ENCODE measurements at regions not wholly inside any gene's neighbourhood (a gene's known extent, or its start where the extent isn't known, plus 50 kb on each side); places are given as distances from the start of the nearest gene placed in this dataset.

GRCh38 chr16:63744077-63744874 lies 1377.6 kb downstream of the CDH11 start:
- no peak for DNase-seq

- no peak for DNase-seq
These were observed 1379.7 kb downstream of the CDH11 start for GRCh38 chr16:63742150-63742549.

GRCh38 chr16:63737633-63738032 lies 1384.2 kb downstream of the CDH11 start:
- no peak for DNase-seq

DNA sequence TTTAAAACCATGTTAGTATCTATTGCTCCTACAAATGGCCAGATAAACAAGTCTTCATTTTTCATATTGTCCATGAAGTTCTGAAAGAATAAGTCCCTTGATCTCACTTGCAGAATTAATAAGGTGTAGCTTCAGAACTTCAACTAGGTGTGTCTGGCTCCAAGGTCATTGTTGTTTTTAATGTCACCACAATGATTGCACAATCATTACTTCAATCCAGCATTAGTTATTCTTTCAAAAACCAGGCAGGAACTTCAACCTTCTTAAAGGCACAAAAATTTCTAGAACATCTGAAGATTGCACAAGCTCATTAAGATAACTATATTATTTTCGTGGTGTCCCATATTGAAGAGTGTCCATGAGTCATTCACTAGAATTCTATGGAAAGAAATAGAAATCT lies 1386.4 kb downstream of the CDH11 start:
- no peak for DNase-seq

DNA sequence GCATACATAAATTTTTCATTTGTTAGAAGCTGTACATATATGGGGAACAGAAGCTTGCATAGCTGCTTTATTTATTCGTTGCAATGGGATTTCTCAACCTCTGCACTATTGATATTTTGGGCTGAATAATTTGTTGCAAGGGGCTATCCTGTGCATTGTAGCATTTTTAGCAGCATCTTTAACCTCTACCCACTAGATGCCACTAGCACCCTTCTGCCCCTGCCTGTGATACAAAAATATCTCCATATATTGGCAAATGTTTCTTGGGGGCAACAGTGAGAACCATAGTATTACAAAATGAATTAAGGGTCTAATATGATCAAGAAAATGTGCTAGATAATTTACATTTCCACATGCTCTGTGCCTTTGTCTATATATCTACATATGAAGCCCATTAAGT lies 1401.0 kb downstream of the CDH11 start:
- DNase-seq = no peak

DNA sequence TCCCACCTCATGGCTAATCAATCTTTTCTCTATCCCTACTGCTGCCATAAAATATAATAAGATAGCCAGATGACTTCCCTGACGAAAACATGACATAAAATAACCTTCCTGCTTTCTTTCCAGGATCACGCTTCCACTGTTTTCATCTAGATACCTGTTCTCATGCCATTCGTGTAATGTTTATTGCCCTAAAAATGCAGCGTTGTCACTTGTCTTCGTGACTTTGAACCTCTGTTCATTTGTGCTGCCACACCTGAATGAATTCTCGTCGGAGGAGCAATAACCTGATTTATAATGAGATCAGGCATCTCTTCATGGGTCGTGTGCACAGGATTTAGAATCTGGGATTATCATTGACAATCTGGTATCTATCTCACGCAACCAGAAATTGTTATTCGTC lies 1401.9 kb downstream of the CDH11 start:
- DNase-seq = no peak

GRCh38 chr16:63717806-63718205 lies 1404.1 kb downstream of the CDH11 start:
- no peak for DNase-seq

DNA sequence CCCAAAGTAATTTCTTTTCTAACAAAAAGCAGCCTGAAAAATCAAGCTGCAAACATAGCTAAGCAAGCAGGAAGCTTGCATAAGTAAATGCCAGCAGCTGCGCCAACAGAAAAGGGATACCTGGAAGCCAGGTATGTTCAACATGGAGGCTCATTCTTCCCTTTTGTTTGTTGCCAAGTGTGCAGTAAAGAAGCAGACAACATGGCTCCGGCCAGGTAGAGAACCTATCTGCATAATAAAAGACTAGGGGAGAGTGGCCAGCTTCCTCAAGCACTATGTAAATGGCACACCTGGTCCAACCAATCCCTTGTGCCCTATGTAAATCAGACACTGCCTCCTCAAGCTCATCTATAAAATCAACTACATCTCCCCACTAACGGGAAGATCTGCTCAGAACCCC lies 1407.0 kb downstream of the CDH11 start:
- DNase-seq = no peak

DNA sequence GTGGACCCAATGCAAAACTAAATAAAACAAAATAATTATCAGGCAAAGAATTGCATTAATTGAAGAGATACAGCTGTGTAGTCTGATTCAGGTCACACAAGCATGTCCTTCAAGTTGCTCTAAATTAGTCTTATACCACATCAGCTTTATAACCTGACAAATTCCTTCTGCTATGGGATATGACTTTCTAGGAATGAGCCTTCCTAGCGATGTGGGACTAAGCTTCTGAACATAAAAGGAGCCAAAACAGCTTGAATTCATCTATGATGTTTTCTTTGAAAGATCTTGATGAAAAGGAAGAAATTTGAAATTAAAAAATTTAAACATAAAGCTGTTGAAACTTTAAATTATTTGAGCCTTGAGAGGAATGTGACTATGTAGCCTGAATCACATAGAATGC lies 1409.1 kb downstream of the CDH11 start:
- DNase-seq = no peak

DNA sequence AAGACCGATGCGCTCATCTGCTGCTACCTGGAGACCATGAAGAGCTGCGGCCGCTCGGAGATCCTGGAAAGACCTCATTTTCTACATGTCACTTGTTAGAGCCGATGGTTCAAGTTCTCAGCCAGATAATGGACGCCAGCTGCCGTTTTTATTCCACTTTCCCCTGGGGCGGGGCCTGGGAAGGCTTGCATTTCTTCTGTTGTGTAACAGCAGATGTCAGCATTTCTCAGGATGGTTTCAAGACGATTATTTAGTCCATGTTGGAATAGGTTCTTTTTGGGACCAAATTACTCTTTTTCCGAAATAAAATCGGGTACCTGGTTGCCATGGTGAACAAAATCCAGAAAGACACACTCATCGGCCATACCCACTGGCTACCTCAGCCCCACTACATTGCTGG lies 1418.3 kb downstream of the CDH11 start:
- no peak for DNase-seq

DNA sequence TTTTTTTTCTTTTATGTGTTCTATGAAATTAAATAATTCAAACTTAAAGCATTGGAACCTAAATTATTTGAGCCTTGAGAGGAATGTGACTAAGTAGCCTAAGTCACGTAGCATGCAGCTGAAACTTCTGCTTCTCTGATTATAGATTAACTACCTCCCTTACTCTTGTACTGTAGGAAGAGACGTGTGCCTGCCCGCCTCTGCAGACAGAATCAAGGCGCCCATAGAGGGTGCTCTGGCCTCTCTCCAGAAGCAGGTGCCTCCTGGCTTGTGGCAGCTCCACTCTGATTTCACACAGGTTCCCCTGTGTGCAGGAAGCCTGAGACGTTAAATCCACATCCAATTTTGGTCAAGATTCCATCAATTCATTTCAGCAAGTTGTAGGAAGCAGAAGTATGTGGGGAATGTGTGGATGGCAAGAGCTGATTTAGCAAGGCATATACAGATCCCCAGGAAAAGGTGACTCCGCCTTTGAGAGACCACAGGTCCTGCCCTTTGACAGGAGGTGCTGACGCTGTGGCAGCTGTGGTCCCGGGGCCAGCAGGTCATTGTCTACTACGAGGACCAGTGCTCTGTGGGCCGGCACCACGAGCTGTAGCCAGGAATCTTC lies 1418.8 kb downstream of the CDH11 start:
- DNase-seq = no peak

DNA sequence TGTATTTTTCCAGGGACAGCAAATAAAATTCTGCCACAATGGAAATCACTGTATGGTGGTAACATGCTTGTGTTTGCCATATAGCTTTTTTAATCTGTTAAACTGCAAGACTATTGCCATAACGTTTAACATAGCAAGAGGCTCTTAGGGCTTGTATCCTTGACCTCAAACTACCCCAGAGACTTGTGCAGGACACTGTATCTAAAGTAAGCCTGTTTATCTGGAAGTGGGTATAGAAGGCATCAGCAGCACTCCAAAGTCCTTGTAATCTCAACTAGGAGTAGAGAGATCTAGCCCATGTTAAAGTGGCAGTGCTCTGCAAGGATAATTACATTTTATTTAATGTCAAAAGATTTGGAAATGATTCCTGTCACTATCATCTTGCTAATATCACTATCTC lies 1424.1 kb downstream of the CDH11 start:
- DNase-seq = no peak

DNA sequence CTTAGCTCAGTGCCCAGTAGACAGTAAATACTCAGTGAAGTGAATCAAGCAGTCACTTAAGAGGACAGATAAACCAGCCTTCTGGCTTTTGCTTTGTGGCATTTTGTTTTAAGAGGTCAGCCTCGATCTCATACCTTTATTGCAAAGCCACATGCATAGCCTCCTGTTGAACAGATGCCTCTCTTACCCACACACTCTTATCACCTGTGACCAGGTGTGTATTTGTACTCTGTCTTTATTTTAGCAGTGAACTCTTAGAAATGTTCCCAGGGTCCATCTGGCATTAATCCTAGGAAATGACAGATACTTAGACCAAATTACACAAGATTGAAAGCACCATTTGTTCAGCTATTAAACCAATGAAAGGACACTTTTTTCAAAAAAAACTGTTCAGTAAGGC lies 1426.5 kb downstream of the CDH11 start:
- DNase-seq = no peak

DNA sequence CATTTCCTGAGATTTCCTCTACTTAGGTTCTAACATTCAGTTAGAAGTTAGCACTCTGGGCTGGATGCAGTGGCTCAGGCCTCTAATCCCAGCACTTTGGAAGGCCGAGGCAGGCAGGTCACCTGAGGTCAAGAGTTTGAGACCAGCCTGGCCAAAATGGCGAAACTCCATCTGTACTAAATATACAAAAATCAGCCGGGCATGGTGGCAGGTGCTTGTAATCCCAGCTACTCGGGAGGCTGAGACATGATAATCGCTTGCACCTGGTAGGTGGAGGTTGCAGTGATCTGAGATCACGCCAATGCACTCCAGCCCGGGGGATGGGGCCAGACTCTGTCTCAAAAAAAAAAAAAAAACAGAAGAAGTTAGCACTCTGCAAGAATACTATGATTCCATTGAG lies 1430.9 kb downstream of the CDH11 start:
- no peak for DNase-seq

DNA sequence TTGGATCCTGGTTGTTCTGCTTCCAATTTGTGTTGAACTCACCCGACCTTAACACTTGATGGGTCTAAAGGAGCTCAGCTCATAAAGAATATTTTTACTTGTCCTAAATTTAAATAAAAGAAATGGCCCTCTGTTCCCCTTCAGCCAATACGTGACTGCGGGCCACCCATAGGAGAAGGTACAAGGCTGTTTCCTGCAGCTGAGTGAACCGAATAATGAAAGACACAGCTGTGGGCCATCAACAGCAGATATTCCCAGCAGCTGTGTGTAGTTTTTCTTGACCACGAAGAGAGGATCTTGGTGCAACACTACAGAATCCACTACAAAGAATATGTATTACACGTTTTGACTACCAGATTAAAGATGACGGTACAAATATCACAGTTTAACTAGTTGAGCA lies 1431.6 kb downstream of the CDH11 start:
- DNase-seq = no peak

DNA sequence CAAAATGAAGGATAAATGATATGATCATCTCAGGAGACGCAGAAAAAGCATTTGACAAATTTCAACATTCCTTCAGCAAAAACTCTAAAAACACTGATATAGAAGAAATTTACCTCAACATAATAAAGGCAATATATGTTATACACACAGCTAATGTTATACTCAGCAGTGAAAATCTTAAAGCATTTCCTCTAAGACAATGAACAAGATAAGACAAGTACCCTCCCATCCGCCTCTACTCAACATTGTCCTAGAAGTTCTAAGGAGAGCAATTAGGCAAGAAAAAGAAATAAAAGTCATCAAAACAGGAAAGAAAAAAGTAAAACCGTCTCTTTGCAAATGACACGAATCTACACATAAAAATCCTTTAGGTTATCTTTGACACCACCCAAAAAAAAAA lies 1432.8 kb downstream of the CDH11 start:
- no peak for DNase-seq

DNA sequence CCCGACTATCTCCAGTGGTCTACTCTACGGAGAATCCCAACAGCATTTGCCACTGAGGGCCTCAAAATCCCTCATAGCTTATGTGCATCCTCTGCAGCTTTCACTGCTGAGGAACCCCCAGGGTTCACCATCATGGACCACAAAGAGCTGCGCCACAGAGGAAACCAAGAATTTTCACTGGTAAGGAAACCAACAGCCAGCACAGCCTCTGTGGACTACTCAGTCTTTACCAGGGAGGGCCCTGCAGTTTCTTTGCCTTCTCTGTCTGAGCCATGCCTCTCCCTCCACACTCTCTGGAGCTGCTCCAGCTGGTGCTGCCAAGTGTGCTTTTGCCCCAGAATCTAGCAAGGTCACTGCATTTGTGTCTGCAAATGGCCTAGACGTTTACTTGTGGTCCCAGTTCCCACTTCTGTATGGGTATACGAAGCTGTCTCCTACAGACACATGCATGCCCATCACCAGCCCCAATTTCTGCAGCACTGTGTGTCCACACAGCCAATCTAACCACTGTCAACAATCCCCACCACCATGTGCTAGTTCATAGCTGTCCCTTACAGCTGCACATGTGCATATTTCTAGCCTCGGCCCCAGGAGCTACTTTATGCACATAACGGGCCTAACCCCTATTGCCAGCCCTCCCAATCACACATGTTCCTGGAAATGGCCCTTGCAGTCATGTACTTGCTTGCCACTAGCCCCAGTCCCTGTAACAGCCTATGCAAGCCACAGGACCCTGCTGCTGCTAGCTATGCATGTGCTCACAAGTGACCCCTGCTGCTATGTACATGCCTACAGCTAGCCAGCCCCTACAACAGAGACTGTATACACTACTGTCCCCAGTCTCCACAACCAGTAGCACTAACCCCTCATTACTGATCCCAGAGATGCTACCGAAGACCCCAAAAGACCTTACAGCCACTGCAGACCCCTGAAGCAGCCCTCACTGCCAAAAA lies 1437.4 kb downstream of the CDH11 start:
- no peak for DNase-seq

GRCh38 chr16:63682844-63683243 lies 1439.0 kb downstream of the CDH11 start:
- no peak for DNase-seq

- DNase-seq = no peak
These were observed 1449.4 kb downstream of the CDH11 start for GRCh38 chr16:63672493-63672892.

GRCh38 chr16:63663155-63663554 lies 1458.7 kb downstream of the CDH11 start:
- no peak for DNase-seq

DNA sequence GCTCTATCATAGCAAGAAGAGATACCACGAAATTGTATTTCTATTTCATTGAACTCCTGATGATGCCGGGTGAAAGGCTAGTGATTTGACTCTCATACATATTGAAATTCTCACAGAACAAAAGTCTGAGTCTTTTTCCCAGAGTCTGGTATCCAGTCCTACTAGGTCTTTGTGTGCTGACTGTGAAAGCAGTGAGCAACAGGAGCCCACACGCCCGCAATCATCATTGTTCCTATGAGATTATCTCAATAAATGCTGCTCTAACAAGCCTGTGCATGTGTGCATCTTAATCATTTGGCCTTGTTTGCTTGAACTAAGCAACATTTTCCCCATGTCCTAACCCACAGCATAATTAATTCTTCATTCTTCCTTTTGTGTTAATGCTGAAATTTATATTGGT lies 1466.0 kb downstream of the CDH11 start:
- DNase-seq = no peak

Measured in hypothalamus (tissue), 51 donors.